Spleen (tissue), 11 donors: ENCODE measurements at regions not wholly inside any gene's neighbourhood (a gene's known extent, or its start where the extent isn't known, plus 50 kb on each side); places are given as distances from the start of the nearest gene placed in this dataset.

ENCODE experiments used
- DNase-seq: peaks from one replicate; pipeline ENCODE4 v3.0.0-alpha.2; 2020
- H3K27ac ChIP-seq, 8 donors: fragments of 200-600 bp; sonication (generic) in 7 of 8; 1 replicate in 4 of 8; 2 replicates in 4 of 8; pipeline versions ENCODE4 v1.5.0 to v1.8.0; 2016 to 2021; ENCODE audit warnings: inconsistent platforms in 4 of 8, mild to moderate bottlenecking in 4 of 8, moderate library complexity in 1 of 8
- H3K27me3 ChIP-seq, 7 donors: fragments of 200-600 bp; sonication (generic) in 6 of 7; replicated peaks in 1 of 7; 1 replicate in 4 of 7; 2 replicates in 3 of 7; pipeline versions ENCODE4 v1.5.0 to v1.8.0; 2016 to 2021; ENCODE audit warnings: inconsistent platforms in 3 of 7, mild to moderate bottlenecking in 1 of 7
- H3K36me3 ChIP-seq, 6 donors: fragments of 200-600 bp; sonication (generic) in 5 of 6; 1 replicate in 4 of 6; 2 replicates in 2 of 6; pipeline versions ENCODE4 v1.5.0 to v1.8.0; 2016 to 2021; ENCODE audit warnings: inconsistent platforms in 2 of 6
- H3K4me1 ChIP-seq, 6 donors: fragments of 200-600 bp; sonication (generic) in 5 of 6; 1 replicate in 3 of 6; 2 replicates in 3 of 6; pipeline versions ENCODE4 v1.5.0 to v1.8.0; 2016 to 2021; ENCODE audit warnings: inconsistent platforms in 3 of 6
- H3K4me3 ChIP-seq, 8 donors: fragments of 200-600 bp; sonication (generic) in 7 of 8; 1 replicate in 4 of 8; 2 replicates in 4 of 8; pipeline versions ENCODE4 v1.5.0 to v1.8.0; 2016 to 2021; ENCODE audit warnings: inconsistent platforms in 4 of 8, mild to moderate bottlenecking in 4 of 8, moderate library complexity in 2 of 8
- H3K9me3 ChIP-seq, 8 donors: fragments of 200-600 bp; sonication (generic) in 7 of 8; 1 replicate in 4 of 8; 2 replicates in 4 of 8; pipeline versions ENCODE4 v1.5.0 to v1.8.0; 2016 to 2021; ENCODE audit warnings: inconsistent platforms in 4 of 8
- POLR2A ChIP-seq, 3 donors: fragments of 450-650 bp; IDR thresholded peaks; one replicate each; pipeline ENCODE4 v1.5.1; 2017; ENCODE audit warnings: antibody characterized with exemption in 3 of 3, mild to moderate bottlenecking in 1 of 3
- POLR2AphosphoS5 ChIP-seq, 3 donors: sonication (generic); formaldehyde crosslinking; IDR thresholded peaks; one replicate each; pipeline ENCODE4 v1.5.1; 2017; ENCODE audit warnings: antibody characterized with exemption in 3 of 3
- WGBS, 5 donors: extraction: QIAGEN DNeasy Blood & Tissue Kit in 3 of 5; methylation state at CpG; one replicate each; pipeline versions ENCODE4 v1.1.5 to v1.1.7; 2013 to 2018; 5-methylcytosine and 5-hydroxymethylcytosine counted together
- intact Hi-C: fragments of 100-400 bp; cut with DNase I; formaldehyde crosslinking; loops from one replicate; pipeline ENCODE4 v1.15.0; 2023; ENCODE audit warnings: low total_unique reads
- TF ChIP-seq, protein P1 (sequence below), 11 experiments: fragments of 200-600 bp in 7 of 11; fragments of 450-650 bp in 4 of 11; sonication (generic) in 4 of 11; IDR thresholded peaks in 8 of 11; conservative IDR thresholded peaks in 3 of 11; 1 replicate in 7 of 11; 2 replicates in 4 of 11; pipeline versions ENCODE4 v1.4.0 to v1.8.0; 2016 to 2021; ENCODE audit warnings: antibody characterized with exemption in 11 of 11, inconsistent platforms in 4 of 11, mild to moderate bottlenecking in 1 of 11
- donor health status: healthy with polysubstance abuse.
- donor health status: DM: no; HTN: no; CAD: no; lungs with moderate emphysema.
- donor health status: DM: no; HTN: no; CAD: no.
- donor health status: Bipolar disorder and iron deficiency.
- donor health status: healthy.
- donor health status: DM: no; HTN: no; CAD: no.
- donor health status: DM: yes; HTN: yes; CAD: no.

DNA sequence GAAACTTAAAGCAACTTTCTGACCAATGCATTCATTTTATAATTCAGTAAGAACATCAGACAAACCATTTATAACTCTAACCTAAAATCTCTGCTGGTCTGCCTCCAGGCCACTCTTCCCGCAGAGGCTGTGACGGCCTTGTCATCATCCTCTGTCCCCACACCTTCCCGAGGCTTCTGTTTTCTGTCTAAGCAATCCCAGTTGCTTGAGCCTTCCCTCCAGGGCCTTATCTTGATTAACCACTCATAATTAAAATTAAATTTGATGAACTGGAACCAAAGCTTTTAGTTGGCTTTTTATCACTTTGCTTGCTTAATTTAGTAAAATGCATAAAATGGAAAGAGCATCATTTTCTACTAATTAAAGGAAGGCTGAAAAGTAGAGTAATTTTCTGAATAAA lies 312.4 kb downstream of the DIRAS2 start:
- H3K27me3 ChIP-seq: peaks cover 0 to 21% (median 0%) of the 10 kb centered on the region in 7 donors
- no peaks in the 10 kb centered on the region for H3K9me3 ChIP-seq
- 66 to 94% (median 91%) methylated on average over 3 of the region's 3 CpGs for WGBS, 5 donors
- H3K4me3 ChIP-seq: no peak overlapping the region
- intact Hi-C loops: no loop called here
- no peak for DNase-seq
- H3K36me3 ChIP-seq: no peaks in the 10 kb centered on the region
- no peak overlapping the region for H3K27ac ChIP-seq
- TF ChIP-seq, protein P1, sequence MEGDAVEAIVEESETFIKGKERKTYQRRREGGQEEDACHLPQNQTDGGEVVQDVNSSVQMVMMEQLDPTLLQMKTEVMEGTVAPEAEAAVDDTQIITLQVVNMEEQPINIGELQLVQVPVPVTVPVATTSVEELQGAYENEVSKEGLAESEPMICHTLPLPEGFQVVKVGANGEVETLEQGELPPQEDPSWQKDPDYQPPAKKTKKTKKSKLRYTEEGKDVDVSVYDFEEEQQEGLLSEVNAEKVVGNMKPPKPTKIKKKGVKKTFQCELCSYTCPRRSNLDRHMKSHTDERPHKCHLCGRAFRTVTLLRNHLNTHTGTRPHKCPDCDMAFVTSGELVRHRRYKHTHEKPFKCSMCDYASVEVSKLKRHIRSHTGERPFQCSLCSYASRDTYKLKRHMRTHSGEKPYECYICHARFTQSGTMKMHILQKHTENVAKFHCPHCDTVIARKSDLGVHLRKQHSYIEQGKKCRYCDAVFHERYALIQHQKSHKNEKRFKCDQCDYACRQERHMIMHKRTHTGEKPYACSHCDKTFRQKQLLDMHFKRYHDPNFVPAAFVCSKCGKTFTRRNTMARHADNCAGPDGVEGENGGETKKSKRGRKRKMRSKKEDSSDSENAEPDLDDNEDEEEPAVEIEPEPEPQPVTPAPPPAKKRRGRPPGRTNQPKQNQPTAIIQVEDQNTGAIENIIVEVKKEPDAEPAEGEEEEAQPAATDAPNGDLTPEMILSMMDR (IDR thresholded peaks at IDR 0.05 in 8 of 11, conservative IDR thresholded peaks at IDR 0.05 in 3 of 11): no peak
- TF ChIP-seq POLR2A (IDR thresholded peaks at IDR 0.05): no peak
- TF ChIP-seq POLR2AphosphoS5 (IDR thresholded peaks at IDR 0.05): no peak
- H3K4me1 ChIP-seq: no peaks in the 10 kb centered on the region

DNA sequence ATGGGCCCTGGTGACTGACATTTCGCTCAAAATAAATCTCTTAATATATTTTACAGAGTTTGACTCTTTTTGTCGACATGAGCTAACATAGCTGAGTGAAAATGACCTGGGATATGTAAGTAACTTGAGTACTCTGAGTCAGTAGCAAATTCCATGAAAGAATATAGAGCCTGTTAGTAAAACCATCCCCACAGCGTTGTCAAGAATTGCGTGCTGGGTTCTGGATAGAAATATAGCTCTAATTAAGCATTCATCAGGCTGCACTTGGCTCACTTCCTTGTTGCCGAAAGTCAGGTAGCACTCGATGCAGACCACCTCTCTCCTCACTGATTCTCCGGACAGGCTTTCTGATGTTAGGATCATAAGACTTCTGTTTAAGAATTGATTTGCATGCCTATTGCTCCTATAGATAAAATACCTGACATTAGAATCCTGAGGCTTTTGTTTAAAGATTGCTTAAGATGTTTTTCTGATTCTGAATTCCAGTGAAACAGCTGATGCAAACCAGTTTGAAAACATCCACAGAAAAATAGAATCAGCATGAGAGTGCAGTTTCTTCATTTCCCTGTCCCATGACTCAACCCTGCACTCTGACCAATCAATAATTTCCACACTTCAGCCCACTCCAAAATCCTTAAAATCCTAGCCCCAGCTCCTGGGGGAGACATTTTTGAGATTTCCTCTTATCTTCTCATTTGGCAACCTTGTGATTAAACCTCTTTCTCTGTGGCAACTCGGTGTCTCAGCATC lies 310.6 kb downstream of the DIRAS2 start:
- DNase-seq: no peak
- no peak for TF ChIP-seq POLR2A (IDR thresholded peaks at IDR 0.05)
- no peak for TF ChIP-seq POLR2AphosphoS5 (IDR thresholded peaks at IDR 0.05)
- TF ChIP-seq, protein P1 (IDR thresholded peaks at IDR 0.05 in 8 of 11, conservative IDR thresholded peaks at IDR 0.05 in 3 of 11): no peak
- Histone ChIP-seq H3K27me3 (peaks cover 0 to 21% (median 0%) of the 10 kb centered on the region in 7 donors), H3K36me3 (no peaks in the 10 kb centered on the region), H3K4me1 (no peaks in the 10 kb centered on the region), H3K27ac (no peak overlapping the region), H3K9me3 (no peaks in the 10 kb centered on the region), H3K4me3 (no peak overlapping the region)
- 77 to 89% (median 79%) methylated on average over 8 of the region's 8 CpGs for WGBS, 5 donors
- intact Hi-C loops: no loop called here

DNA sequence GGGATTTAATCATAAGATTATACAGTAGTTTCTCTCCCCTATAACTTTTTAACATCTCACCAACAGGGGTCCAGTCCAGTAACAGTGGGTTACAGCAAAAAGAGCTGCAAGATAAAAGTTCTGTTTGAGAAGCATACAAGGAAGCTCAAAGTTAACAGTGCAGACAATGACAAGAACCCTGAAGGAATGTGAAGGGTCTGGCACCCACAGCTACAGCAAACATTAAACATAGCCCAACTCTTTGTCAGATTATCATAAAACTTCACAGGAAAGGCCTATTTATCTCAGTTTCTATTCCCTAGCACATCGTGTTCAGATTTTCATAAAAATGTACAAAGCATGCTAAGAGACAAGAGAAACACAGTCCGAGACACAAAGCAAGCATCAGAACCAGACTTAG lies 309.4 kb downstream of the DIRAS2 start:
- TF ChIP-seq, protein P1 (IDR thresholded peaks at IDR 0.05 in 8 of 11, conservative IDR thresholded peaks at IDR 0.05 in 3 of 11): no peak
- TF ChIP-seq POLR2AphosphoS5 (IDR thresholded peaks at IDR 0.05): no peak
- TF ChIP-seq POLR2A (IDR thresholded peaks at IDR 0.05): no peak
- intact Hi-C loops: no loop called here
- Histone ChIP-seq H3K4me1 (no peaks in the 10 kb centered on the region), H3K27ac (peak overlapping the region in 1 of 8 donors; percentile 4), H3K9me3 (no peaks in the 10 kb centered on the region), H3K36me3 (no peaks in the 10 kb centered on the region), H3K27me3 (peaks cover 0 to 21% (median 0%) of the 10 kb centered on the region in 7 donors), H3K4me3 (no peak overlapping the region)
- no peak for DNase-seq
- 57 to 81% (median 78%) methylated on average over 2 of the region's 2 CpGs for WGBS, 5 donors

DNA sequence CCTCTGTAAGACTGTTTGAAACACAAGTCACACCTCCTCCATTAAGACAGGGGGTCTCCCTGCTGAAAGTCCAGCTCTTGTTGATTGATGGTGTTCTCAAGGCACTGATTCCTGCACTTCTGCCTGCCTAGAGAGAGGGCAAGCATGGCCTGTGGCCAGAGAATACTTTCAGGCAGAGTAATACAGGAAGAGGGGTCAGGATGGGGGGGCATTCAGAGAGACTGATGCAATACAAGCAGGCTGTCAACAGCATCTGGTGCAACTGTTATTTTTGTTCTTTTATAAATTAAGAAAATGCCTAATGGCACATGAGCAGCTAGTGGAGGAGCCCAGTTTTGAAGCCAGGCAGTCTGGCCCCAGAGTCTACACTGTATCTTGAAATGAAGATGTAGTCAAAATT lies 302.2 kb downstream of the DIRAS2 start:
- H3K27me3 ChIP-seq: peaks cover 0 to 3% (median 0%) of the 10 kb centered on the region in 7 donors
- H3K36me3 ChIP-seq: no peaks in the 10 kb centered on the region
- H3K27ac ChIP-seq: no peak overlapping the region
- intact Hi-C loops: no loop called here
- H3K4me1 ChIP-seq: no peaks in the 10 kb centered on the region
- DNase-seq: no peak
- no peak overlapping the region for H3K4me3 ChIP-seq
- H3K9me3 ChIP-seq: no peaks in the 10 kb centered on the region
- TF ChIP-seq POLR2AphosphoS5 (IDR thresholded peaks at IDR 0.05): peak in 1 of 3 donors; percentile 11
- TF ChIP-seq, protein P1 (IDR thresholded peaks at IDR 0.05 in 8 of 11, conservative IDR thresholded peaks at IDR 0.05 in 3 of 11): no peak
